NCI-H1417 treated with DMSO at 0.1 percent for 48 hours (cell line): ENCODE measurements at regions not wholly inside any gene's neighbourhood (a gene's known extent, or its start where the extent isn't known, plus 50 kb on each side); places are given as distances from the start of the nearest gene placed in this dataset.
"Not testable (repeated sequence)": the region's sequence is repeated elsewhere in the genome, so short reads cannot be mapped to it uniquely, and the experiment has no call there.

Source experiments
- DNase-seq: peaks from one replicate; lab custom pipeline; 2025; lab: John Stamatoyannopoulos, UW

DNA sequence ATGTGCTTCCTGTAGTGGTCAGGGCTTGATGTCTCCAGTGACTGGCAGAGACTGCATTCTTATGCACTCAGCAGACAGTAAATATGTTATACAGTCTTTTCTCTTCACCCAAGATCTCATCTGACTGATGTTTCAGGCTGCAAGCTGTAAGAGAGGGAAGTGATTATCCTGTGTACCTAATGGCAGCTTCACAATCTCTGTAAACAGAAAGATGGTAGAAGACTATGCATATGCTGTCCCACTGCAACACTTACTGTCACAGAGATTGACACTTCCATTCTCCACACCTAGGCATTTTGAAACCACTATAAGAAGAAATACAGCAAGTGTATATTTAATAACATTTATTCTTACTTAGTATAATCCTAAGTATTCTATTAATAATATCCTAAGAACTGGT, 97.6 kb upstream of the ANXA1 start:
- DNase-seq: no peak

DNA sequence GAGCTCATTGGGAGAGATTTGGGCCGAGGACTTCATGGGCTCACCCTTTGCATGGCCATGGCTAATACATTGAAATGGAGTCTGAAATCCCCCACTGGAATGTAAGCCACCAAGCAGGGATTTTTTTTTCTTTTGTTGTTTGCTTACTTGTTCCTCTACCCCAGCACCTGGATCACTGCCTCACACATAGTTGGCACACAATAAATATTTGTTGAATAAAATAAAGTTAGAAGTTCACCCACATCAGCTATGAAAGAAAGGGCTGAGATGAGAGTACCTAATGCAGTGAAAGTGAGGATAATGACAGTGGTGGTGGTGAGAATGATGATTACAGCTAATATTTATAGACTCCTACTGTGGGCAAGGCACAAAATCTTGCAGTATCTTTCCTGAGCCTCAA, 98.1 kb upstream of the ANXA1 start:
- DNase-seq: no peak

DNA sequence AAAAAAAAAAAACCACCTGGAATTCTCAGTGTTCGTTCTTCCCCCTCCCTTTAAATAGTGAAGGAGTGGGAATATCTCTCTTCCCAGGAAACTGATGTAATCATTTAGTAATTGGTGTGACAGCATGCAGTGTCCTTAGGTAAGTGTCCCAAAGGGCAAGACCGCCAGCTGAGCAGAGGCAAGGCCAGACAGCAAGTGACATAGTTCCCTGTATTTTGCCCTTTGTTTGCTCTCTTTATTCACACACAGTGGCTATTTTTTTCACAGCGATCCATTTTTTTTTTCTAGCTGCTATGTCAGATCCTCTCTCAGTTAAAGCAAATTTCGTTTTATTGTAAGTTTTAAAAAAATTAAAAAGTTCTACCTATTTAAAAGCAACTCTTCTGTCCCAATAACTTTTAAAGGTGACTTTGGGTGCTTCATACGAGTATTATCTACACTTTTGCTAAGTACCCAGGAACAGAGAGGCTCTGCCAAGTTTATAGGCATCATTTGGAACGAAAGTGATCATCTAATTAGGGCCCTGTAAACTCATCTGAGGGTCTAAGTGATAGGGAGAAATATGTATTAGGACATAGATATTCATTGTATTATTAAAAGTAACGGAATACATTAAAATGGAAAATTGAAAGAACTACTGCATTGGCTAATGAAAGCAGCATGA, 98.2 kb upstream of the ALDH1A1 start:
- no peak for DNase-seq

DNA sequence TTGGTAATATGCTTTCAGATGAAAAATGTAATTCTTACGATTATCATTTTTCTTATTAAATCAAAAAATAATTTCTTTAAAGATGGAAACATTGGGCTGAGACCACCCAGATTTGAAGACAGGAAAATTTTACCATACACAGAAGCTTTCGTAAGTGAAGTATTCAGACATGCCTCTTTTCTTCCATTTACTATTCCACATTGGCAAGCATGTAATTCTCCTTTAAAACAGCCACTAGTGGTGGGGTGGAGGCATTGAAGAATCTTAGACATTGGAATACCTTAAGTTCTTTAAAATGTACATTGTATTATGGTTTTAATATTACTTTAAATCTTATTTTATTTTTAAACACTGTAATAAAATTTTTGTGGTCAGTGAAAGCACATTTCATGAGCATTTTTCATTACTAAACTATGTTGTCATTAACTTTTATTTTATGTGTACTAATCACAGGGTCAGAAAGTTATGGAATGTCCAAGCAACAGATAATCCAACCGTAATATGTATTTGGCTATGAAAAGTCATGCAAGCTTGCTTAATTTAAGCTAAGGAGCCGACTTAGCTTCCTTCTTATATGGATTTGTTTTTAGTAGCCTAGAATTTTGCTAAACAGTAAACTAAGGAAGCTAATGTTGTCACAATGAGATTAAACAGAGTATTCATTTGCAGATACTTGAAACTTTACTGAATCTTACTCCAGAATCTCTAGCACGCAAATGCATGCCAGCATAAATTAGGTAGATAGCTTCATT, 97.4 kb upstream of the ALDH1A1 start:
- DNase-seq: no peak

DNA sequence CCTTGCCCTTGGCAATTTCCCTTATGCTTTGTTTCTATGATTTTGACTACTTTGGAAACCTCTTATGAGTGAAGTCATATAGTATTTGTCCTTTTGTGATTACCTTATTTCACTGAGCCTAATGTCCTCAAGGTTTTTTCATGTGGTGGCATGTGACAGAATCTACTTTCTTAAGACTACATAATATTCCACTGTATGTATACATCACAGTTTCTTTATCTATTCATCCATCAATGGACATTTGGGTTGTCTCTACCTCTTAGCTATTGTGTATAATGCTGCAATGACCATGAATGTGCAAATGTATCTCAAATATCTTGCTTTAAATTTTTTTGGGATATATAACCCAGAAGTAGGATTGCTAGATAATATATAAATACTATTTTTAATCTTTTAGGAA, 96.4 kb upstream of the ALDH1A1 start:
- no peak for DNase-seq

DNA sequence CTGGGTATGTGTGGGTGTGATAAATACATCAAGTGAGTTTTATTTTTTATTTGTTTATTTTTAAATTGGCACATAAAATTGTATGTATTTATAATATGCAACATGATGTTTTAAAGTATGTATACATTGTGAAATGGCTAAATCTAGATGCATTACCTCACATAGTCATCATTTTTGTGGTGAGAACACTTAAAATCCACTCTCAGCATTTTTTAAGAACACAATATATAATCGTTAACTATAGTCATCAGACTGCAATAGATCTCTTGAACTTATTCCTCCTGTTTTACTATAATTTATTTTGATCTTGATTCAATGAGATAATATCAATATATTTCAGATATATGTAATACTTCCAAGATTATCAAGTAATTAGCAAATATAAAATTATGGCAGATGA, 93.9 kb upstream of the ALDH1A1 start:
- no peak for DNase-seq

DNA sequence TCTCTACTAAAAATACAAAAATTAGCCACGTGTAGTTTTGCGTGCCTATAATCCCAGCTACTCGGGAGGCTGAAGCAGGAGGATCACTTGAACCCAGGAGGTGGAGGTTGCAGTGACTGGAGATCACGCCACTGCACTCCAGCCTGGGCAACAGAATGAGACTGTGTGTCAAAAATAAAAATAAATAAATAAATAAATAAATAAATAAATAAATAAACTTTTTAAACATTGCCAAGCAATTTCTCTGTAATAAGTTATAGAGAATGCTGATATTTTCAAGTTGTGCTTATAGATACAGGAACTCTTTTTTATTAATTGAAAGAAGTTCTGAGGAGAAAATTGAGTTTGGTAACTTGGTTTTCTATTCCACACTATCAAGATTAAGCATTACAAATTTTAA, 91.9 kb upstream of the ALDH1A1 start:
- DNase-seq: not testable (repeated sequence)

DNA sequence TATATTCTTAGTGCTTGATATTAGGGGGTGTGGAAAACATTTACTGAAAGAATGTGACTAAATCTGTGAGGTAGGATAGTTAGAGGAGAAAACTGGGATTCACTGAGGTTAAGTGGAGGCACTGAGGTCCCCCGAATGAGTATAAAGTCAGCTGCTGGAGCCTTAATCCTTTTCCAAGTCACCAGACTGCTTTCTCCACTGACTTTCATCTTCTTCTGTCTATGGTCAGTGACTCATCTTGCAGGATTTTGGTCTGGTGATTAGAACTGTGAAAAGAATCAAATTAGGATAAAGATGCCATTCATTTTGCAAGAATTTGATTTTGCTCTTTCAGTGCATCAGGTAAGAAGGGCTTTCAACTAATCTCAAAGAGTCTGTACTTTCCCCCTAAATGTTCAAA, 89.3 kb upstream of the ALDH1A1 start:
- DNase-seq: no peak

DNA sequence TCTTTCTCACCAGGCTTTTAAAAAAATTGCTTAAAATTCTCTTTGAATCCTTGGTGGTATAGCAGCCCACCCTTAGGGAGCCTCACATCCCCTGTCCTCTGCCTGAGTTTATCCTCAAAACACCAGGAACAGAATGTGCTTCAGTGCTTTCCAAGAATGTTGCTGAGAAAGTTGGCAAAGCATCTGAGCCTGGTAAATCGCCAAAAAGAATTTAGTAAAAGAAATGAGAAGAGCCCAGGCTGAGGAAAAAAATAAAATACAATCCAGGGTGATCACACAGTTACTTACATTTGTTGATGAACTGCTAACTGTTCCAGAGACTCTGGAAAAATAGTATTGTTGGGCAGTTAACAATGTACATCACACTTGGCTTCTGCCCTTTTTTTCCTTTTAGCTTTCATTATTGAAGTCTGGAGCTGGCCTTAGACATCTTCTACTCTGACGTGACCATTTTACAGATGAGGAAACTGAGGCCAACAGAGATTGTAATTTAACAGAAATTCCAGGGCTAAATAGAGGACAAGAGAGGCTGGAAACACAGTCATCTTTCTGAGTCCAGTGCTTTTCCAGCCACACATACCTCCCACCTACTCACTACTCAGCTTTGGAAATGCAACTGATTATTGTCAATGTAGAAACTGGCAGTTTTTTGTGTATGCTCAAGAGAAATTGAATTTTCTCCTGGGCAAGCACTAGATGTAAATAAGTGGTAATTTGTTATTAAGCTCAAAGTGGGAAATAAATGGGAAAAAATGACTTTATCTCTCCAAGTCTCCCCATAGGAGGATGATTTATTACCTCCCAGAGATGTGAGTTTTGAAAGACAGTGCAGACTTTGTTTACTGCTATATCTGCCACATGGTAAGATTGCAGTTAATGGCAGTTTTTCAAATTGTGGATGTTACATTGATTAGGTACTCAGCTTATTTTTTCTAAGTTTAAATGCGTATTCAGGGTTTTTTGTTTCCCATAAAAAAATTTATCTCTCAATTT, 86.7 kb upstream of the ALDH1A1 start:
- DNase-seq: no peak

DNA sequence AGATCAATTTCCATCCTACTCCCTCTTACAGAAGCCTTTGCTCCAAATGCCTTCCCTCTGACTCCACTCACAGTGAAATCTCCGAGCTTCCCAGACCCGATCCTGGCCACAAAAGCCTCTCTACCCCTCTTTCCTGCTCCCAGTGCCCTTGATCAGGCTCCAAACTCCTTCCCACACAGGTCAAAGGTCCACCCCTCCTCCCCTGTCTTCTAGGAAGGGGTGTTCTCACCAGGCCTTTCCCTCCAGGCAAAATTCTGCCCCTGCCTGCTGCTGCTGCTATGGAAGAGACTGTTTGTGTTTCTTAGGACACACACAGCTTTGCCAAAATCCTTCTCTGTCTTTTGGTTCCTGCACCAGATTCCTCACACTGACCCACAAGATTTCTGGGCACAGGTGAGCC, 85.8 kb upstream of the ALDH1A1 start:
- DNase-seq: no peak

DNA sequence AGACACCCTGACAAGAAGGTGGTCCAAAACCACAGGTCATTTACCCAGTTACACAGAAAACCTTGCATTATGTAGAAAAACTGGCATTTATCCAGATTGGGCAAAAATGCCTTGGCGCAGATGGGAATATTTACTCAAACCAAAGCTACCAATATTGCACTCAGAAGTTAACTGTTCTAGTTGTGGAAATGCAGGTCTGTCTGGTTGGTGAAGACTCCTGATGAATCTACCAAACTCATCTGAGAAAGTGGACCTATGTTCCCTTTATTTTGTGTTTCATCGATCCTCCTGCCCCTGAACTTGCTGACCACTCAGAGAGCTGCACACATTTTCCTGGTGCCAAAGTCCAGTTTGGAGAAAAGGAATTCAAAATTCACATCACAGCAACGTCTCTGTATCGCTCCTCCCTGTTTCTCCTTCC, 85.2 kb upstream of the ALDH1A1 start:
- DNase-seq: no peak

DNA sequence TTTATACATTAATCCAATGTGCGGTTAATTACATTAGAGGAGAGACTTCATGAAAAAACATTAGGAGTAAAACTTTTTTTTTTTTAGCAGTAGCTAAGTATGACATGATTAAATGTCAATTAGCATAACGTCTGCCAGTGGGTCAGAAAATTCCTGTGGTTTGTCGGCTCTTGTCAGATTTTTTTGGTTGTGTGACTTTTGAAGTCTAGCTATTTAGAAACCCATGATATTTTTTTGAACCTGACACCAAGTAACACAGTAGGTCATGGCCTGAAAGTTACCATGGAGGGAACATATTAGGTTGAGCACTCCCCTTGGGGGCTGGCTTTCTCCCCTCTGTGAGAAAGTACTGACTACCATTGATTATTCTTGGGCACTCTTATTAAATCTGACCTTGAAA, 84.8 kb upstream of the ALDH1A1 start:
- DNase-seq: no peak

DNA sequence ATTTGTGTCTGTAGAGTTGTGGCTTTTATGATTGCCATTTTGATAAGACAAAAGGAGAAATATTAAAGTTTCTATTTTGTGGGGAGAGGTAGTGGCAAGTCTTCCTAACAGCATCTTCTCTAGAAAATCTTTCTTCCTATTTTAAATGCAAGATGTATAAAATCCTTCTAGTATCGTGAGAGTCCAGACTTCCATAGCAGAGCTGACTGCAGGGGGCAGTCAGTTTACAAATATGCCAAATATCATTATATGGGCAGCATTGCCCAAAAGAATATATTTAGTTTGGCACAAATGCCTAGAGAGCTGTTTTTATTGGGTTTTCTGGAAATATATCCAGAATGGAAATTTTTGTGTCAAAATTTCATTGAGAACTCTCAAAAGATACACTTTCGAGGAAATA, 82.1 kb upstream of the ALDH1A1 start:
- no peak for DNase-seq

DNA sequence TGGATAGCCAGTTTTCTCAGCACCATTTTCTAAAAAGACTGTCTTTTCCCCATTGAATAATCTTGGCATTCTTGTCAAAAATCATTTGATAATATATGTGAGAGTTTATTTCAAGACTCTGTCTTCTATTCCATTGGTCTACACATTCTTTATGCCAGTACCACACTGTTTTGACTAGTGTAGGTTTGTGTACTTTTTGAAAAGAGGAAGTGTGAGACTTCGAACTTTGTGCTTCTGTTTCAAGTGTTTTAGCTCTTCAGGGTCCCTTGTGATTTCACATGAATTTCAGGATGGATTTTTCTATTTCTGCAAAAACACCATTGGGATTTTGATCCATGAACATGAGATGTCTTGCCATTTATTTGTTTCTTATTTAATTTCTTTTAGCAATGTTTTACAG, 78.5 kb upstream of the ALDH1A1 start:
- no peak for DNase-seq

DNA sequence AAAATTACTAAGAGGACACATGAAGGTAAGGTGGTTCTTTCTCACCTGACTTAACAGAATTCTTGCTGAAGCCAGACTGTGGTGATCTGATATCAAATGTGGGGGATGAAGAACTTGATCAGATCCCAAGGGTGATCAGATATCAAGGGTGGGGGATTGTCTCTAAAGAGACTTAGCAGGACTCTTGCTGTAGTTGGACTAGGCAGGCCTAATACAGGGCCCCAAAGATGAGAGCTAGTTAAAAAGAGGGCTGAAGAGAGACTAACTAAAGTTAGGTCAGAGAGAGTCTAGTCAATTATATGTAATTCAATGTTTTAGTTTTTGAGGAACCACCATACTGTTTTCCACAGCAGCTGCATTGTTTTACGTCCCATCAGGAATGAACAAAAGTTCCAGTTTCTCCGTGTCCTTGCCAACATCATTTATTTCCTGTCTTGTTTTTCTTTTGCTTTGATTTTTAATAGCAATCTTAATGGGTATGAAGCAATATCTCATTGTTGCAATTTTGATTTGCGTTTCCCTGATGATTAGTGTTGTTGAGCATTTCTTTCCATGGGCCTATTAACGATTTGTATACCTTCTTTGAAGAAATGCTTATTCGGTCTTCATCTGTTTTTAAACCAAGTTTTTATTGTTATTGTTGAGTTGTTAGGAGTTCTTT, 77.6 kb upstream of the ALDH1A1 start:
- DNase-seq: no peak

DNA sequence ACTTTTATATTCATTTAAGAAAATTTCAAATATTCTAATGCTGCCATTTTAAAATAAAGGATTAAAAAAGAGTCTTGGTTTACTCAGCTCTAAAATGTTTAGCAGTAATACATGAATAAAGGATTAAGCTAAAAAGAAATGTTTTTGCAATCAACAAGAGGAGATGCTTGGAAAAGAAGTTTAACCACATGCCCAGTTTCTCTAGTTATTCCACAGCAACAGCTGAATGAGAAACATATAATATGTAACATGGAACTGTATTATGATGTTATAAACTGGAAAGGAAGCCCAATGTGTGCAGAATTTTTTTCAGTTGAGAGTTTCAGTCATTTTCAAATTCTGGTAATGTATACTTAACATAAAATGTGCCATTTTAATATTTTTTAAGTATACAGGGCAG, 76.5 kb upstream of the ALDH1A1 start:
- DNase-seq: no peak

DNA sequence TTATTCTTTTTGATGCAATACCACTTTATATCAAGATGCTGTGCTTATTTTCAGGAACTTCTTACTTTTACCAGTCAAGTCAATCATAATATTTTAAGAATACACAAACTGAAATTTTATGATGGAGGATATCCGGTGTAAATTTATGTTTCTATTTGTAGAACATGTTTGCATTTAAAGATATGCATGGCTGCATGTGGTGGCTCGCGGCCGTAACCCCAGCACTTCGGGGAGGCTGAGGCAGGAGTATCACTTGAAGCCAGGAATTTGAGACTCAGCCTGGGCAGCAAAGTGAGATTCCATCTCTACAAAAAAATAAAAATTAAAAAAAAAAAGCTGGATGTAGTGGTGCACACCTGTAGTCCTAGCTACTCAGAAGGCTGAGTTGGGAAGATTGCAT, 73.5 kb upstream of the ALDH1A1 start:
- DNase-seq: no peak

DNA sequence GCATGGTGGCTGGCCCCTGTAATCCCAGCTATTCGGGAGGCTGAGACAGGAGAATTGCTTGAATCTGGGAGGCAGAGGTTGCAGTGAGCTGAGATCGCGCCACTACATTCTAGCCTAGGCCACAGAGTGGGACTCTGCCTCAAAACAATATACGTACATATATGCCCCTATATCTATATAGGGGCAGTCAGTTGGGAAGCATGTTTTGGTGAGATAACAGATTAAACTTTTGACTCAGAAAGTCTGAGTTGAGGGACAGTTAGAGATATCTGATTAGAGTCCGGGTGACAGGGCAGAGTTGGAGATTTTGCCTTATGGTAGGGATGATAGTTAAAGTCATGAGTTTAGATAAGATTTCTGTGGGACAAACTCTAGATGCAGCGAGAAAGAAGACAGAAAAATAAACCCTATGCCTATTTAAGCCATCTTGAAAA, 71.8 kb upstream of the ALDH1A1 start:
- no peak for DNase-seq

DNA sequence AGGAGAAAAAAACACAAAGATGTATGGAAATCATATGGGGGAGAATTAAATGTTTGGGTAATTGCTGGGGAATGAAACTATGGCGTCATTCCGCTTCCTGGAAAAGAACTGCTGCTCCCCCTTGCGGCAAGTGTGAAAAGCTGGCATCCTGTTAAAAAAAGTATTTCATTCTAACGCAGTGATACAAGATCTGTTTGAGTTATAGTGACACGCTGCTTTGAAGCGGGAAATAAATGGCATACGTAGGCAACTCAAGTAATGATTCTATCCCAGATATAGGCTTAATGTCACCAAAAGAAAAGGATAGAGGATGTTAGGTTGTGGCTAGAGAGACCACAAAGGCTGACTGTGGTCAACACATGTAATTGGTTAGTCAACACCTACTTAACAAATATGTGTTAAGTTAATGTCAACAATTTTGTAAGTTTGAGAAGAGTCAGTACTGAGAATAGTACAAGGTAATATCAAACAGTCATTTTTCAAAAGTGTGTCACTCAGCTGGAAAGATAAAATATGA, 70.2 kb upstream of the ALDH1A1 start:
- peak; percentile 26 for DNase-seq

DNA sequence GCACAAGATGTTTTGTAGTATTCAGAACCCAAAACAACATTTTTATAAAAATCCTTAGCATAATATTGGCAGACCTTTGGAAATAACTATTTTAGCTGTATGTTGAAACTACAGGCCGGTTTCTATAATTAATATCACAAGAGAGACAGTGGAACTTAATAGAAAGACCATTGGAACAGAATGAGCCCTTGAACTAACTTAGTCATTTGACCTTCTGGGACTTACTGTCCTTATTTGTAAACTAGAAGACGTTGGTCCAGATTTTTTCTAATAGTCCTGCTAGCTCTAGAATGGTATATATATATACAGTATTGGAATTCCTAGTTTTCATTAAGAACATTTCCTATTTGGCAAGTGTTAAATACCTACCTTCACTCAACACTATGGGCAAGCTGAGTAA, 69.5 kb upstream of the ALDH1A1 start:
- no peak for DNase-seq

DNA sequence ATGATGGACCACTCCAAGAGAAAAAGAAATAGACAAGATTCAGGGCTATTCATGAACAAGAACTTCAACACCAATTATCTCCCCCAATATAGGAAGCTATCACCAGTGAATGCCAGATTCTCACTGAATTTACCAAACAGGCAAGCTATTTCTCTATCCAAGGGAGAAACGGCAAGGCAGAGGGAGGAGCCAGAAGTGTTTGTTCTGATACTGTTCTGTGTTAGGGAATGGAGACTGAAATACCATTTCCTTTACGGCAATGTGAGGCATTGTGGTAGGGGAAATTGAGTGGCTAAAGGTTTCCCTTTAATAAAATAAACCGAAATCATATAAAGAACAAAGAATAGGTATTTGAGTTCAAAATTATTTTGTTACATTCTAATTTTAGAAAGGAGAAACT, 68.0 kb upstream of the ALDH1A1 start:
- no peak for DNase-seq

DNA sequence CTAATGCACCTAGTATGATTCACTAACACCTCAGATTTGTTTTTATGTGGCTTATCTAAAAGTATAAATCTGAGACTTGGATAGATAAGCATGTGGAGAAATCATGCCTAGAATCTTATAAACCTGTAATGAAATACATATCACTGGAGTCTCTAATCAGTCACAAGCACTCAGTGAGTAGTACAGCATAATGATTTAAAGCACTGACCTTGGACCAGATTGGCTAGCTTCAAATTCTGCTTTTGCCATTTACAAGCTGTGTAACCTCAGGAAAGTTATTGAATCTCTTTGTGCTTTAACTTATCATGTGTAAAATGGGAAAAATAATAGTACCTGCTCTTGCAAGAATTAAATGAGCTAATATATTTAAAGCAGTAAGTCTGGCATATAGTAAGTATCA, 61.2 kb upstream of the ALDH1A1 start:
- no peak for DNase-seq
